Upper lobe of left lung (tissue), 6 donors: ENCODE measurements at regions not wholly inside any gene's neighbourhood (a gene's known extent, or its start where the extent isn't known, plus 50 kb on each side); places are given as distances from the start of the nearest gene placed in this dataset.
A peak's percentile ranks its signal among the peaks of the same experiment; 100 is the strongest.

Experiments used
- ATAC-seq, 2 donors: fragments of 200-7000 bp; cut with Tn5 transposase; one replicate each; pipeline ENCODE4 v1.9.1; 2022; ENCODE audit warnings: mild to moderate bottlenecking in 2 of 2, moderate library complexity in 2 of 2; ENCODE audit not compliant: low FRiP score in 2 of 2
- DNase-seq, 2 donors: peaks; one replicate each; pipeline ENCODE4 v3.0.0-alpha.2; 2019 to 2020
- H3K27ac ChIP-seq, 4 donors: fragments of 200-600 bp; sonication (generic); one replicate each; pipeline ENCODE4 v1.5.1; 2016 to 2019
- H3K27me3 ChIP-seq, 4 donors: fragments of 200-600 bp; sonication (generic); one replicate each; pipeline ENCODE4 v1.5.1; 2017 to 2019
- H3K36me3 ChIP-seq, 4 donors: fragments of 200-600 bp; sonication (generic); one replicate each; pipeline ENCODE4 v1.5.1; 2016 to 2019
- H3K4me1 ChIP-seq, 4 donors: fragments of 200-600 bp; sonication (generic); one replicate each; pipeline ENCODE4 v1.5.1; 2018 to 2019
- H3K4me3 ChIP-seq, 4 donors: fragments of 200-600 bp; sonication (generic); one replicate each; pipeline ENCODE4 v1.5.1; 2017 to 2019; ENCODE audit warnings: mild to moderate bottlenecking in 2 of 4, moderate library complexity in 1 of 4
- H3K9me3 ChIP-seq, 4 donors: fragments of 200-600 bp; sonication (generic); one replicate each; pipeline ENCODE4 v1.5.1; 2018 to 2019
- CTCF ChIP-seq, 6 experiments: fragments of 450-650 bp in 4 of 6; fragments of 200-600 bp in 2 of 6; sonication (generic) in 2 of 6; IDR thresholded peaks; one replicate each; pipeline ENCODE4 v1.5.1; 2016 to 2019; ENCODE audit warnings: antibody characterized with exemption in 6 of 6
- EP300 ChIP-seq, 4 donors: sonication (generic); formaldehyde crosslinking; IDR thresholded peaks; one replicate each; pipeline ENCODE4 v1.5.1; 2017; ENCODE audit warnings: antibody characterized with exemption in 4 of 4, control low read depth in 2 of 4
- POLR2A ChIP-seq, 4 donors: fragments of 450-650 bp; IDR thresholded peaks; one replicate each; pipeline ENCODE4 v1.5.1; 2016 to 2017; ENCODE audit warnings: antibody characterized with exemption in 4 of 4, mild to moderate bottlenecking in 2 of 4
- POLR2AphosphoS5 ChIP-seq, 2 donors: sonication (generic); formaldehyde crosslinking; IDR thresholded peaks; one replicate each; pipeline ENCODE4 v1.5.1; 2017; ENCODE audit warnings: antibody characterized with exemption in 2 of 2
- WGBS, 2 donors: methylation state at CpG; one replicate each; pipeline ENCODE4 v1.1.5; 2017 to 2018; 5-methylcytosine and 5-hydroxymethylcytosine counted together
- donor health status: DM: no; HTN: no; CAD: no; lungs with moderate emphysema.
- donor health status: DM: no; HTN: yes; CAD: no; lungs with severe emphysema.

- Histone ChIP-seq H3K27ac (no peak overlapping the region), H3K9me3 (no peaks in the 10 kb centered on the region), H3K36me3 (no peaks in the 10 kb centered on the region), H3K4me3 (no peak overlapping the region), H3K27me3 (no peaks in the 10 kb centered on the region), H3K4me1 (no peaks in the 10 kb centered on the region)
- no peak for TF ChIP-seq POLR2AphosphoS5 (IDR thresholded peaks at IDR 0.05)
- no peak for TF ChIP-seq EP300 (IDR thresholded peaks at IDR 0.05)
- ATAC-seq (no peak), DNase-seq (peak in 1 of 2 donors; percentile 46)
- 69 to 77% methylated on average over 10 of the region's 10 CpGs for WGBS, 2 donors
Observed at GRCh38 chr6:22643780-22644179, 74.4 kb downstream of the HDGFL1 start.

GRCh38 chr6:22647719-22648118 lies 78.4 kb downstream of the HDGFL1 start:
- Histone ChIP-seq H3K9me3 (no peaks in the 10 kb centered on the region), H3K27me3 (no peaks in the 10 kb centered on the region), H3K4me3 (no peak overlapping the region), H3K4me1 (no peaks in the 10 kb centered on the region), H3K36me3 (no peaks in the 10 kb centered on the region), H3K27ac (no peak overlapping the region)
- DNase-seq (no peak), ATAC-seq (no peak)
- TF ChIP-seq CTCF (IDR thresholded peaks at IDR 0.05) (no peak), POLR2A (IDR thresholded peaks at IDR 0.05) (no peak), POLR2AphosphoS5 (IDR thresholded peaks at IDR 0.05) (no peak), EP300 (IDR thresholded peaks at IDR 0.05) (no peak)
- 47 to 60% methylated on average over 3 of the region's 3 CpGs for WGBS, 2 donors

GRCh38 chr6:22651731-22652130 lies 82.4 kb downstream of the HDGFL1 start:
- TF ChIP-seq POLR2AphosphoS5 (IDR thresholded peaks at IDR 0.05) (no peak), EP300 (IDR thresholded peaks at IDR 0.05) (no peak), POLR2A (IDR thresholded peaks at IDR 0.05) (no peak), CTCF (IDR thresholded peaks at IDR 0.05) (no peak)
- ATAC-seq: no peak
- H3K4me1 ChIP-seq: no peaks in the 10 kb centered on the region
- H3K27ac ChIP-seq: no peak overlapping the region
- H3K36me3 ChIP-seq: no peaks in the 10 kb centered on the region
- H3K4me3 ChIP-seq: no peak overlapping the region
- H3K27me3 ChIP-seq: no peaks in the 10 kb centered on the region
- H3K9me3 ChIP-seq: no peaks in the 10 kb centered on the region
- WGBS, 2 donors: 81 to 92% methylated on average over 3 of the region's 3 CpGs
- no peak for DNase-seq

- no peak for ATAC-seq
- TF ChIP-seq POLR2A (IDR thresholded peaks at IDR 0.05): no peak
- TF ChIP-seq EP300 (IDR thresholded peaks at IDR 0.05): no peak
- H3K36me3 ChIP-seq: no peaks in the 10 kb centered on the region
- H3K4me1 ChIP-seq: peaks cover 0 to 3% (median 0%) of the 10 kb centered on the region in 4 donors
- no peak overlapping the region for H3K27ac ChIP-seq
- no peak for DNase-seq
- no peaks in the 10 kb centered on the region for H3K9me3 ChIP-seq
- H3K4me3 ChIP-seq: no peak overlapping the region
- no peaks in the 10 kb centered on the region for H3K27me3 ChIP-seq
- WGBS, 2 donors: 60 to 68% methylated on average over 7 of the region's 7 CpGs
Observed at GRCh38 chr6:22653980-22654610, 84.7 kb downstream of the HDGFL1 start.

- TF ChIP-seq EP300 (IDR thresholded peaks at IDR 0.05) (no peak), CTCF (IDR thresholded peaks at IDR 0.05) (no peak), POLR2A (IDR thresholded peaks at IDR 0.05) (no peak), POLR2AphosphoS5 (IDR thresholded peaks at IDR 0.05) (no peak)
- Histone ChIP-seq H3K4me3 (no peak overlapping the region), H3K4me1 (peaks cover 0 to 3% (median 0%) of the 10 kb centered on the region in 4 donors), H3K27me3 (no peaks in the 10 kb centered on the region), H3K36me3 (no peaks in the 10 kb centered on the region), H3K9me3 (no peaks in the 10 kb centered on the region), H3K27ac (no peak overlapping the region)
- ATAC-seq: no peak
- no peak for DNase-seq
- 77 to 81% methylated on average over 3 of the region's 3 CpGs for WGBS, 2 donors
Observed at GRCh38 chr6:22656706-22657351, 87.5 kb downstream of the HDGFL1 start.
